Neural cell (in vitro differentiated cells): ENCODE measurements at regions not wholly inside any gene's neighbourhood (a gene's known extent, or its start where the extent isn't known, plus 50 kb on each side); places are given as distances from the start of the nearest gene placed in this dataset.

Experiments used
- H2AFZ ChIP-seq: fragments of 200-600, 300-800 bp; sonication (generic), shearing (Covaris generic); 2 replicates; pipeline ENCODE4 v1.6.0; 2014; ENCODE audit warnings: low read depth, mild to moderate bottlenecking, antibody characterized with exemption, low read length, moderate library complexity
- H3F3A ChIP-seq: fragments of 200-600 bp; shearing (Covaris generic); 2 replicates; pipeline ENCODE4 v1.6.1; 2016; ENCODE audit warnings: mild to moderate bottlenecking, moderate library complexity, mixed read lengths, antibody characterized with exemption, low read length; ENCODE audit not compliant: insufficient read depth, poor library complexity, severe bottlenecking
- H3K27ac ChIP-seq: fragments of 200-600, 300-800 bp; sonication (generic), shearing (Covaris generic); 2 replicates; pipeline ENCODE4 v1.5.1; 2014; ENCODE audit warnings: mild to moderate bottlenecking, low read length, moderate library complexity
- H3K27me3 ChIP-seq: fragments of 300-800, 200-600 bp; sonication (generic), shearing (Covaris generic); 2 replicates; pipeline ENCODE4 v1.6.0; 2014; ENCODE audit warnings: mild to moderate bottlenecking, low read depth, low read length, moderate library complexity; ENCODE audit not compliant: insufficient read depth
- H3K36me3 ChIP-seq: fragments of 300-800, 200-600 bp; sonication (generic), shearing (Covaris generic); 2 replicates; pipeline ENCODE4 v1.5.1; 2014; ENCODE audit warnings: mild to moderate bottlenecking, antibody characterized with exemption, low read length, moderate library complexity; ENCODE audit not compliant: insufficient read depth
- H3K4me2 ChIP-seq: fragments of 300-800, 200-600 bp; sonication (generic), shearing (Covaris generic); 2 replicates; pipeline ENCODE4 v1.6.0; 2014; ENCODE audit warnings: mild to moderate bottlenecking, low read length
- H3K4me3 ChIP-seq: fragments of 300-800, 200-600 bp; sonication (generic), shearing (Covaris generic); 2 replicates; pipeline ENCODE4 v1.5.1; 2014; ENCODE audit warnings: mild to moderate bottlenecking, low read length, moderate library complexity
- H3K79me2 ChIP-seq: fragments of 200-600 bp; shearing (Covaris generic); replicated peaks from 2 replicates; pipeline ENCODE4 v1.6.0; 2014; ENCODE audit warnings: mild to moderate bottlenecking, low read length, moderate library complexity; ENCODE audit not compliant: insufficient read depth
- H3K9ac ChIP-seq: fragments of 300-800, 200-600 bp; sonication (generic), shearing (Covaris generic); 2 replicates; pipeline ENCODE4 v1.6.1; 2016; ENCODE audit warnings: mild to moderate bottlenecking, low read length, mixed read lengths
- H3K9me2 ChIP-seq: fragments of 200-600 bp; shearing (Covaris generic); 2 replicates; pipeline ENCODE4 v1.6.1; 2016; ENCODE audit warnings: mild to moderate bottlenecking, low read length, mixed read lengths; ENCODE audit not compliant: insufficient read depth
- H3K9me3 ChIP-seq: fragments of 200-600, 300-800 bp; sonication (generic), shearing (Covaris generic); 2 replicates; pipeline ENCODE4 v1.6.1; 2016; ENCODE audit warnings: mild to moderate bottlenecking, mixed run types, low read length, moderate library complexity, mixed read lengths
- H4K20me1 ChIP-seq: fragments of 200-600 bp; shearing (Covaris generic); 2 replicates; pipeline ENCODE4 v1.6.1; 2016; ENCODE audit warnings: mild to moderate bottlenecking, mixed run types; ENCODE audit not compliant: insufficient read depth
- CTCF ChIP-seq: fragments of 450-650 bp; IDR thresholded peaks from 2 replicates; pipeline ENCODE4 v1.5.1; 2014; ENCODE audit warnings: antibody characterized with exemption, mild to moderate bottlenecking, moderate library complexity; ENCODE audit not compliant: poor library complexity, severe bottlenecking
- EP300 ChIP-seq: fragments of 450-650 bp; conservative IDR thresholded peaks from 2 replicates; pipeline ENCODE4 v1.6.1; 2014; ENCODE audit warnings: antibody characterized with exemption, mild to moderate bottlenecking, moderate library complexity; ENCODE audit not compliant: poor library complexity, severe bottlenecking
- EZH2 ChIP-seq: fragments of 200-600, 300-800 bp; shearing (Covaris generic), sonication (generic); IDR thresholded peaks from 2 replicates; pipeline ENCODE4 v1.6.1; 2014; ENCODE audit warnings: antibody characterized with exemption, low read length, borderline replicate concordance, mild to moderate bottlenecking; ENCODE audit not compliant: insufficient read depth, poor library complexity, severe bottlenecking
- MXI1 ChIP-seq: fragments of 450-650 bp; conservative IDR thresholded peaks from 2 replicates; pipeline ENCODE4 v1.6.1; 2014; ENCODE audit warnings: antibody characterized with exemption, mild to moderate bottlenecking; ENCODE audit not compliant: poor library complexity, severe bottlenecking
- POLR2AphosphoS5 ChIP-seq: IDR thresholded peaks from 2 replicates; pipeline ENCODE4 v1.6.1; 2012
- RAD21 ChIP-seq: fragments of 450-650 bp; conservative IDR thresholded peaks from 2 replicates; pipeline ENCODE4 v1.6.1; 2014; ENCODE audit warnings: antibody characterized with exemption, mild to moderate bottlenecking, moderate library complexity
- SMC3 ChIP-seq: fragments of 450-650 bp; conservative IDR thresholded peaks from 2 replicates; pipeline ENCODE4 v1.6.1; 2014; ENCODE audit warnings: antibody characterized with exemption, mild to moderate bottlenecking, moderate library complexity; ENCODE audit not compliant: poor library complexity
- TAF1 ChIP-seq: IDR thresholded peaks from 2 replicates; pipeline ENCODE4 v1.6.1; 2012; ENCODE audit warnings: low read depth
- TF ChIP-seq, protein P1 (sequence below): IDR thresholded peaks from 2 replicates; pipeline ENCODE4 v1.6.1; 2012; ENCODE audit warnings: borderline replicate concordance

- no peak overlapping the region for H2AFZ ChIP-seq
- H3K9ac ChIP-seq = no peak overlapping the region
- no peak overlapping the region for H3K4me2 ChIP-seq
- no peak overlapping the region for H3K4me3 ChIP-seq
- no peaks in the 10 kb centered on the region for H3K9me3 ChIP-seq
- no peaks in the 10 kb centered on the region for H3F3A ChIP-seq
- no peaks in the 10 kb centered on the region for H4K20me1 ChIP-seq
- TF ChIP-seq SMC3 = no peak
- TF ChIP-seq EP300 = no peak
- no peak for TF ChIP-seq CTCF
- TF ChIP-seq TAF1 = no peak
- TF ChIP-seq MXI1 = no peak
- no peak for TF ChIP-seq POLR2AphosphoS5
- no peak for TF ChIP-seq EZH2
- TF ChIP-seq RAD21 = no peak
- TF ChIP-seq, protein P1, sequence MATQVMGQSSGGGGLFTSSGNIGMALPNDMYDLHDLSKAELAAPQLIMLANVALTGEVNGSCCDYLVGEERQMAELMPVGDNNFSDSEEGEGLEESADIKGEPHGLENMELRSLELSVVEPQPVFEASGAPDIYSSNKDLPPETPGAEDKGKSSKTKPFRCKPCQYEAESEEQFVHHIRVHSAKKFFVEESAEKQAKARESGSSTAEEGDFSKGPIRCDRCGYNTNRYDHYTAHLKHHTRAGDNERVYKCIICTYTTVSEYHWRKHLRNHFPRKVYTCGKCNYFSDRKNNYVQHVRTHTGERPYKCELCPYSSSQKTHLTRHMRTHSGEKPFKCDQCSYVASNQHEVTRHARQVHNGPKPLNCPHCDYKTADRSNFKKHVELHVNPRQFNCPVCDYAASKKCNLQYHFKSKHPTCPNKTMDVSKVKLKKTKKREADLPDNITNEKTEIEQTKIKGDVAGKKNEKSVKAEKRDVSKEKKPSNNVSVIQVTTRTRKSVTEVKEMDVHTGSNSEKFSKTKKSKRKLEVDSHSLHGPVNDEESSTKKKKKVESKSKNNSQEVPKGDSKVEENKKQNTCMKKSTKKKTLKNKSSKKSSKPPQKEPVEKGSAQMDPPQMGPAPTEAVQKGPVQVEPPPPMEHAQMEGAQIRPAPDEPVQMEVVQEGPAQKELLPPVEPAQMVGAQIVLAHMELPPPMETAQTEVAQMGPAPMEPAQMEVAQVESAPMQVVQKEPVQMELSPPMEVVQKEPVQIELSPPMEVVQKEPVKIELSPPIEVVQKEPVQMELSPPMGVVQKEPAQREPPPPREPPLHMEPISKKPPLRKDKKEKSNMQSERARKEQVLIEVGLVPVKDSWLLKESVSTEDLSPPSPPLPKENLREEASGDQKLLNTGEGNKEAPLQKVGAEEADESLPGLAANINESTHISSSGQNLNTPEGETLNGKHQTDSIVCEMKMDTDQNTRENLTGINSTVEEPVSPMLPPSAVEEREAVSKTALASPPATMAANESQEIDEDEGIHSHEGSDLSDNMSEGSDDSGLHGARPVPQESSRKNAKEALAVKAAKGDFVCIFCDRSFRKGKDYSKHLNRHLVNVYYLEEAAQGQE = no peak
- no peaks in the 10 kb centered on the region for H3K79me2 ChIP-seq
- no peaks in the 10 kb centered on the region for H3K36me3 ChIP-seq
- H3K9me2 ChIP-seq = no peaks in the 10 kb centered on the region
- no peak overlapping the region for H3K27ac ChIP-seq
- H3K27me3 ChIP-seq = no peaks in the 10 kb centered on the region
Observed at GRCh38 chr10:90640756-90641155, 217.1 kb downstream of the HTR7 start.

DNA sequence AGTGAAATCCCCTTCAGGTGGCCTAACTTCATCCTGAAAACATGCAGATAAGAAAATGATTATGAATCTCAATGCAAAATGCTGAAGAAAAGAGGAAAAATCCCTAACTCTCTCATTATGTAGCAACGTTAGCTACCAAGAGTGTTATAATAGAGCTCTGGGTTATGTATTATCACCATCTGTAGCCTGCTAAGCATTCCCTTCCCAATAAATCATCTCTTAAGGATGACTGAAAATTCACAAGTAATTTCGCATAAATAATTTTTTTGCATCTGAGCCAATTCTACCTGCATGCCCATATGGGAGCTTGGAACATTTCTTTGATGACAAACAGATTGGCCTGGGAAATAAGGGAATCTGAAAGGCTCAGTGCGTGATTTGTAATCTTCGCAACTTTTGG lies 216.1 kb downstream of the HTR7 start:
- Histone ChIP-seq H3K9ac (no peak overlapping the region), H3K4me2 (no peak overlapping the region), H3K79me2 (no peaks in the 10 kb centered on the region), H3F3A (no peaks in the 10 kb centered on the region), H3K36me3 (no peaks in the 10 kb centered on the region), H3K9me2 (no peaks in the 10 kb centered on the region), H4K20me1 (no peaks in the 10 kb centered on the region), H3K27me3 (no peaks in the 10 kb centered on the region), H3K9me3 (no peaks in the 10 kb centered on the region), H3K4me3 (no peak overlapping the region), H3K27ac (no peak overlapping the region), H2AFZ (no peak overlapping the region)
- TF ChIP-seq EP300 = no peak
- TF ChIP-seq MXI1 = no peak
- TF ChIP-seq SMC3 = no peak
- TF ChIP-seq EZH2 = no peak
- TF ChIP-seq CTCF = no peak
- TF ChIP-seq TAF1 = no peak
- TF ChIP-seq POLR2AphosphoS5 = no peak
- no peak for TF ChIP-seq RAD21
- TF ChIP-seq, protein P1 = no peak
